NCI-H748 (cell line): ENCODE measurements at regions not wholly inside any gene's neighbourhood (a gene's known extent, or its start where the extent isn't known, plus 50 kb on each side); places are given as distances from the start of the nearest gene placed in this dataset.
"Not testable (repeated sequence)": the region's sequence is repeated elsewhere in the genome, so short reads cannot be mapped to it uniquely, and the experiment has no call there.

ENCODE experiments used
- DNase-seq: peaks from one replicate; lab custom pipeline; 2025; ENCODE audit not compliant: unreplicated experiment; lab: John Stamatoyannopoulos, UW

- no peak for DNase-seq
Measured at GRCh38 chr1:113185463-113186104, 112.6 kb downstream of the LRIG2 start.

GRCh38 chr1:113190078-113190477 is 117.1 kb downstream of the LRIG2 start:
- no peak for DNase-seq

GRCh38 chr1:113190930-113191329 is 117.9 kb downstream of the LRIG2 start:
- DNase-seq = no peak

GRCh38 chr1:113191579-113192076 is 118.6 kb downstream of the LRIG2 start:
- no peak for DNase-seq

- no peak for DNase-seq
Measured at GRCh38 chr1:113192242-113192641, 119.2 kb downstream of the LRIG2 start.

GRCh38 chr1:113192980-113193379 is 120.0 kb downstream of the LRIG2 start:
- no peak for DNase-seq

GRCh38 chr1:113194846-113195830 is 122.1 kb downstream of the LRIG2 start:
- DNase-seq = no peak

- no peak for DNase-seq
Measured at GRCh38 chr1:113197719-113198330, 124.8 kb downstream of the LRIG2 start.

GRCh38 chr1:113198806-113199205 is 125.8 kb downstream of the LRIG2 start:
- DNase-seq = no peak

- no peak for DNase-seq
Measured at GRCh38 chr1:113199760-113200455, 126.9 kb downstream of the LRIG2 start.

- no peak for DNase-seq
Measured at GRCh38 chr1:113201560-113201959, 128.6 kb downstream of the LRIG2 start.

GRCh38 chr1:113205980-113206766 is 133.2 kb downstream of the LRIG2 start:
- DNase-seq = no peak

- DNase-seq = no peak
Measured at GRCh38 chr1:113207019-113207418, 134.0 kb downstream of the LRIG2 start.

GRCh38 chr1:113207457-113207856 is 134.5 kb downstream of the LRIG2 start:
- DNase-seq = no peak

- DNase-seq = not testable (repeated sequence)
Measured at GRCh38 chr1:113208425-113208824, 135.4 kb downstream of the LRIG2 start.

- no peak for DNase-seq
Measured at GRCh38 chr1:113210248-113210647, 137.2 kb downstream of the LRIG2 start.

- DNase-seq = no peak
Measured at GRCh38 chr1:113211467-113211866, 138.5 kb downstream of the LRIG2 start.

- DNase-seq = no peak
Measured at GRCh38 chr1:113215015-113215414, 142.0 kb downstream of the LRIG2 start.

- no peak for DNase-seq
Measured at GRCh38 chr1:113216664-113217063, 143.7 kb downstream of the LRIG2 start.
